ENCODE measurements at regions not wholly inside any gene's neighbourhood (a gene's known extent, or its start where the extent isn't known, plus 50 kb on each side); places are given as distances from the start of the nearest gene placed in this dataset.

DNA sequence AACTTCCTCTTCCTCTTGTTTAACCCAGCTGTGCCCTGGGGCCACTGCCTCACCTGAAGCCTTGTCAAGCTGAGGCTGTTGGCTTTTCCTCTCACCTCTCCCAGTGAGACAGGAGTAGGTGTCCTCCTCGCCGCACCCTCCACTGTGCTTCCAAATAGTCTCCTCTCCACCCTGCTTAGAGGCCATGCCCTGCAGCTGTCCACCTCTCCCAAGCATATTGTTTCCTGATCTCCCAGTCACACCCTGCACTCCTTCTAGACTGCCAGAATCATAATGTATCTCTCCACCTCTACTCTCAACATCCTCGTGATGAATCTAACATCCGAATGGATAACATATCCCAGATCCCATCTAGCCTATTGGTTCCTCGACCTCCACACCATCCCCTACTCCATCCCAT, 196.3 kb upstream of the GHITM start:
- no peaks in the 10 kb centered on the region for H3K27me3 ChIP-seq (ENCODE audit: control insufficient read depth in 2 of 2, insufficient read depth in 2 of 2, low read length in 2 of 2)
- no peak overlapping the region for H2AFZ ChIP-seq (ENCODE audit: low read depth, low read length)
- H3K4me1 ChIP-seq (ENCODE audit: control insufficient read depth, extremely low read depth, insufficient read depth, low read length) = no peaks in the 10 kb centered on the region
- DNase-seq (ENCODE audit: low read depth, low spot score) (no peak), FAIRE-seq (no peak)
- no peak overlapping the region for H3K4me3 ChIP-seq (replicated peaks in 1 of 3; ENCODE audit: insufficient read depth in 1 of 3, low read depth in 1 of 3, low read length in 3 of 3)
- POLR2A ChIA-PET = no interaction called here
- H3K9me3 ChIP-seq (replicated peaks; ENCODE audit: control insufficient read depth, insufficient read depth, low read length) = no peaks in the 10 kb centered on the region
- no peaks in the 10 kb centered on the region for H3K79me2 ChIP-seq (ENCODE audit: control insufficient read depth, insufficient read depth, low read length)
- no peaks in the 10 kb centered on the region for H4K20me1 ChIP-seq (replicated peaks; ENCODE audit: control insufficient read depth, extremely low read depth, insufficient read depth, low read length)
- H3K9me1 ChIP-seq (replicated peaks; ENCODE audit: control insufficient read depth, extremely low read depth, insufficient read depth, low read length) = no peaks in the 10 kb centered on the region
- CTCF ChIA-PET = no interaction called here
- dilution Hi-C loops (cut with MboI; ENCODE audit: extremely low pct_ligation_motif_present, low sequenced_read_pairs) (no loop called here), intact Hi-C loops (cut with micrococcal nuclease) (no loop called here)
- BruUV-seq (replicated peaks) = no TSS peak
- no peak overlapping the region for H3K4me2 ChIP-seq (ENCODE audit: insufficient read depth, low read length)
- TF ChIP-seq, protein P1, sequence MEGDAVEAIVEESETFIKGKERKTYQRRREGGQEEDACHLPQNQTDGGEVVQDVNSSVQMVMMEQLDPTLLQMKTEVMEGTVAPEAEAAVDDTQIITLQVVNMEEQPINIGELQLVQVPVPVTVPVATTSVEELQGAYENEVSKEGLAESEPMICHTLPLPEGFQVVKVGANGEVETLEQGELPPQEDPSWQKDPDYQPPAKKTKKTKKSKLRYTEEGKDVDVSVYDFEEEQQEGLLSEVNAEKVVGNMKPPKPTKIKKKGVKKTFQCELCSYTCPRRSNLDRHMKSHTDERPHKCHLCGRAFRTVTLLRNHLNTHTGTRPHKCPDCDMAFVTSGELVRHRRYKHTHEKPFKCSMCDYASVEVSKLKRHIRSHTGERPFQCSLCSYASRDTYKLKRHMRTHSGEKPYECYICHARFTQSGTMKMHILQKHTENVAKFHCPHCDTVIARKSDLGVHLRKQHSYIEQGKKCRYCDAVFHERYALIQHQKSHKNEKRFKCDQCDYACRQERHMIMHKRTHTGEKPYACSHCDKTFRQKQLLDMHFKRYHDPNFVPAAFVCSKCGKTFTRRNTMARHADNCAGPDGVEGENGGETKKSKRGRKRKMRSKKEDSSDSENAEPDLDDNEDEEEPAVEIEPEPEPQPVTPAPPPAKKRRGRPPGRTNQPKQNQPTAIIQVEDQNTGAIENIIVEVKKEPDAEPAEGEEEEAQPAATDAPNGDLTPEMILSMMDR (IDR thresholded peaks at IDR 0.05; ENCODE audit: extremely low read depth in 1 of 2, insufficient read depth in 1 of 2, low read depth in 1 of 2, low read length in 2 of 2) = no peak
- TF ChIP-seq JUN (IDR thresholded peaks at IDR 0.05; ENCODE audit: borderline replicate concordance, insufficient read depth, insufficient read length, low read depth) (no peak), MYC (IDR thresholded peaks at IDR 0.05; ENCODE audit: low read depth, low read length) (no peak), POLR2A (IDR thresholded peaks at IDR 0.05; ENCODE audit: low read depth, low read length) (no peak), POLR2AphosphoS5 (IDR thresholded peaks at IDR 0.05; ENCODE audit: insufficient read depth, low read depth, low read length) (no peak), GATA2 (IDR thresholded peaks at IDR 0.05; ENCODE audit: insufficient read depth, insufficient read length, low read depth, low read length) (no peak), FOS (IDR thresholded peaks at IDR 0.05; ENCODE audit: borderline replicate concordance, insufficient read depth, low read length) (no peak), EZH2 (IDR thresholded peaks at IDR 0.05; ENCODE audit: borderline replicate concordance, low read depth, low read length, severe bottlenecking) (no peak)
- TF ChIP-seq, protein P2, sequence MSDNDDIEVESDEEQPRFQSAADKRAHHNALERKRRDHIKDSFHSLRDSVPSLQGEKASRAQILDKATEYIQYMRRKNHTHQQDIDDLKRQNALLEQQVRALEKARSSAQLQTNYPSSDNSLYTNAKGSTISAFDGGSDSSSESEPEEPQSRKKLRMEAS (IDR thresholded peaks at IDR 0.05; ENCODE audit: insufficient read depth, insufficient read length) = no peak
- H3K36me3 ChIP-seq (ENCODE audit: control insufficient read depth in 2 of 2, extremely low read depth in 1 of 2, insufficient read depth in 2 of 2, low read length in 2 of 2) = no peaks in the 10 kb centered on the region
- no peak overlapping the region for H3K27ac ChIP-seq (ENCODE audit: insufficient read depth, low read depth, low read length)
- H3K9ac ChIP-seq (replicated peaks; ENCODE audit: extremely low read depth, insufficient read depth, low read length) = no peak overlapping the region

Measured in endothelial cell of umbilical vein (primary cell).